Gastrocnemius medialis (tissue), 4 donors: ENCODE measurements at regions not wholly inside any gene's neighbourhood (a gene's known extent, or its start where the extent isn't known, plus 50 kb on each side); places are given as distances from the start of the nearest gene placed in this dataset.

Experiments used
- ATAC-seq, 2 donors: fragments of 150-250 bp; one replicate each; pipeline ENCODE4 v1.9.1; 2016
- DNase-seq, 2 donors: peaks; one replicate each; pipeline ENCODE4 v3.0.0-alpha.2; 2019
- H3K27ac ChIP-seq, 4 donors: fragments of 200-600 bp; sonication (generic); 1 replicate in 1 of 4; 2 replicates in 3 of 4; pipeline ENCODE4 v1.5.1; 2016 to 2018; ENCODE audit warnings: mild to moderate bottlenecking in 2 of 4, moderate library complexity in 1 of 4
- H3K27me3 ChIP-seq, 3 donors: fragments of 200-600 bp; sonication (generic) in 2 of 3; 1 replicate in 1 of 3; 2 replicates in 2 of 3; pipeline versions ENCODE4 v1.5.1 to v1.6.0; 2016 to 2019; ENCODE audit warnings: mild to moderate bottlenecking in 1 of 3, moderate library complexity in 1 of 3
- H3K36me3 ChIP-seq, 2 donors: fragments of 200-600 bp; sonication (generic) in 1 of 2; one replicate each; pipeline ENCODE4 v1.5.1; 2017 to 2018
- H3K4me1 ChIP-seq, 2 donors: fragments of 200-600 bp; sonication (generic) in 1 of 2; one replicate each; pipeline ENCODE4 v1.5.1; 2016 to 2017; ENCODE audit warnings: mild to moderate bottlenecking in 2 of 2
- H3K4me3 ChIP-seq, 4 donors: fragments of 200-600 bp; sonication (generic) in 3 of 4; 1 replicate in 1 of 4; 2 replicates in 3 of 4; pipeline ENCODE4 v1.5.1; 2016 to 2019; ENCODE audit warnings: mild to moderate bottlenecking in 2 of 4
- H3K9me3 ChIP-seq, 3 donors: fragments of 200-600 bp; sonication (generic) in 2 of 3; 1 replicate in 1 of 3; 2 replicates in 2 of 3; pipeline ENCODE4 v1.5.1; 2016 to 2019
- POLR2A ChIP-seq, 2 donors: fragments of 450-650 bp; IDR thresholded peaks; one replicate each; pipeline ENCODE4 v1.6.1; 2017; ENCODE audit warnings: antibody characterized with exemption in 2 of 2, mild to moderate bottlenecking in 2 of 2, moderate library complexity in 2 of 2
- in situ Hi-C, 4 donors: fragments of 200-750 bp; cut with MboI; loops; one replicate each; pipeline versions ENCODE4 v1.15.0 to v1.8.0; 2017; ENCODE audit warnings: low sequenced_read_pairs in 4 of 4
- intact Hi-C: fragments of 100-400 bp; cut with DNase I; formaldehyde crosslinking; loops from one replicate; pipeline ENCODE4 v1.15.1; 2023; ENCODE audit warnings: low total_unique reads
- TF ChIP-seq, protein P1 (sequence below), 5 experiments: fragments of 450-650 bp in 3 of 5; fragments of 200-600 bp in 2 of 5; sonication (generic) in 2 of 5; IDR thresholded peaks in 4 of 5; conservative IDR thresholded peaks in 1 of 5; 1 replicate in 4 of 5; 2 replicates in 1 of 5; pipeline ENCODE4 v1.5.1; 2016 to 2019; ENCODE audit warnings: antibody characterized with exemption in 5 of 5, mild to moderate bottlenecking in 3 of 5, moderate library complexity in 3 of 5

DNA sequence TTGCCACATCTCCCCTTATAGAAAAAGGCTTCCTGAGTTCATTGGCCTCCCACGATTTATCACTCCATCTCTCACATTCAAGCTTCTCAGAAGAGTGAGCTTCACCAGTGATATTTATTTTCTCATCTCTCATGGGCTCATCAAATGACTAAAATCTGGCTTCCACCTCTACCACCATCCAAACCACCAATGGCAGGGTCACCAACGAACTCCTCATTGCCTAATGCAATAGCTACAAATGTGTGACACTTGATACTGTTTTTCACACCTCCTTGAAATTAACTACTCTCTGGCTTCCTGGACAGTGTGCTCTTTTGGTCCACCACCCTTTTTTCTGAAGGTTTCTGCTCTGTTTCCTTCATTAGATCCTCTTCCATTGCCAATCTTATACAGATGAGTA, 129.0 kb downstream of the SH2D1A start:
- Histone ChIP-seq H3K9me3 (no peaks in the 10 kb centered on the region), H3K36me3 (no peaks in the 10 kb centered on the region), H3K4me1 (no peaks in the 10 kb centered on the region), H3K27me3 (no peaks in the 10 kb centered on the region), H3K27ac (no peak overlapping the region), H3K4me3 (no peak overlapping the region)
- intact Hi-C loops (no loop called here), in situ Hi-C loops (no loop called here)
- TF ChIP-seq POLR2A (IDR thresholded peaks at IDR 0.05): no peak
- TF ChIP-seq, protein P1, sequence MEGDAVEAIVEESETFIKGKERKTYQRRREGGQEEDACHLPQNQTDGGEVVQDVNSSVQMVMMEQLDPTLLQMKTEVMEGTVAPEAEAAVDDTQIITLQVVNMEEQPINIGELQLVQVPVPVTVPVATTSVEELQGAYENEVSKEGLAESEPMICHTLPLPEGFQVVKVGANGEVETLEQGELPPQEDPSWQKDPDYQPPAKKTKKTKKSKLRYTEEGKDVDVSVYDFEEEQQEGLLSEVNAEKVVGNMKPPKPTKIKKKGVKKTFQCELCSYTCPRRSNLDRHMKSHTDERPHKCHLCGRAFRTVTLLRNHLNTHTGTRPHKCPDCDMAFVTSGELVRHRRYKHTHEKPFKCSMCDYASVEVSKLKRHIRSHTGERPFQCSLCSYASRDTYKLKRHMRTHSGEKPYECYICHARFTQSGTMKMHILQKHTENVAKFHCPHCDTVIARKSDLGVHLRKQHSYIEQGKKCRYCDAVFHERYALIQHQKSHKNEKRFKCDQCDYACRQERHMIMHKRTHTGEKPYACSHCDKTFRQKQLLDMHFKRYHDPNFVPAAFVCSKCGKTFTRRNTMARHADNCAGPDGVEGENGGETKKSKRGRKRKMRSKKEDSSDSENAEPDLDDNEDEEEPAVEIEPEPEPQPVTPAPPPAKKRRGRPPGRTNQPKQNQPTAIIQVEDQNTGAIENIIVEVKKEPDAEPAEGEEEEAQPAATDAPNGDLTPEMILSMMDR (IDR thresholded peaks at IDR 0.05 in 4 of 5, conservative IDR thresholded peaks at IDR 0.05 in 1 of 5): no peak
- ATAC-seq: no peak
- no peak for DNase-seq

DNA sequence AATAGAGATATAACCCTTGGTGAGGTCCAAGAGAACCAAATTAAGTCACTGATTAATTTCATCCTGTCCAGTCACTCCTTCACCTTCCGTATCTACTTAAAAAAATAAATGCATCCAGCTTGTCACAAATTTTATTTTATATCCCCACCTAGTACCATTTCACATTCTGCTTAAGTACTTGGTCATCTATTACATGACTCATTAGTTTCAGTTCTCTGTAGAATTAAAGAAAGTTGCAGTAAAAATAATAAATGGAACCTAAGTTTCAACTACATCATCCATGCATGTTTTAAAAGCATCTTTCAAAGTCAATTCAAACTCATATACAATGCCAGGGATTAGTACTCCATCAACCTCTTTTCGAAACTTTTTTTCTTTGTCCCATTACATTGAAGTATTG, 130.2 kb downstream of the SH2D1A start:
- H3K27ac ChIP-seq: no peak overlapping the region
- H3K36me3 ChIP-seq: no peaks in the 10 kb centered on the region
- H3K27me3 ChIP-seq: no peaks in the 10 kb centered on the region
- ATAC-seq (no peak), DNase-seq (no peak)
- intact Hi-C loops (no loop called here), in situ Hi-C loops (no loop called here)
- no peaks in the 10 kb centered on the region for H3K9me3 ChIP-seq
- TF ChIP-seq, protein P1 (IDR thresholded peaks at IDR 0.05 in 4 of 5, conservative IDR thresholded peaks at IDR 0.05 in 1 of 5): no peak
- TF ChIP-seq POLR2A (IDR thresholded peaks at IDR 0.05): no peak
- no peaks in the 10 kb centered on the region for H3K4me1 ChIP-seq
- H3K4me3 ChIP-seq: no peak overlapping the region

DNA sequence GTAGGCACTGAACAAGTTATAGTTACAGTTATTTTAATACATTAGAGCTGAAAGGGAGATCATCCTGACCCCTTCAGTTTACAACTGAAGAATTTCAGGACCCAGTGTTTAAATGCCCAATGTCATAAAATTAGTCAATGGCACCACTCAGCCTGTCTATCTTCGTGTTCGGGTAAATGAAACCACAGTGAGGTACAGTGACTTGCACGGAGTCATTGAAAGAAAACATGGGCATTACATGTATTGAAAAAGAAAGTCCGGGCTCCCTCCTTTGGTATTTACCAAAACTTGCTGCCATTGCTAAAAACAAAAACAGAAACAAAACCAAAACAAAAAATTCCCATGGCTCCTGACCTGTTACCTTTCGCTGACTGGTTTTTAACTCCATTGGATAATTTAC, 131.7 kb downstream of the SH2D1A start:
- no peaks in the 10 kb centered on the region for H3K27me3 ChIP-seq
- no peak overlapping the region for H3K27ac ChIP-seq
- H3K9me3 ChIP-seq: no peaks in the 10 kb centered on the region
- in situ Hi-C loops (no loop called here), intact Hi-C loops (no loop called here)
- H3K36me3 ChIP-seq: no peaks in the 10 kb centered on the region
- TF ChIP-seq, protein P1 (IDR thresholded peaks at IDR 0.05 in 4 of 5, conservative IDR thresholded peaks at IDR 0.05 in 1 of 5): no peak
- TF ChIP-seq POLR2A (IDR thresholded peaks at IDR 0.05): no peak
- no peak overlapping the region for H3K4me3 ChIP-seq
- ATAC-seq (no peak), DNase-seq (no peak)
- no peaks in the 10 kb centered on the region for H3K4me1 ChIP-seq

DNA sequence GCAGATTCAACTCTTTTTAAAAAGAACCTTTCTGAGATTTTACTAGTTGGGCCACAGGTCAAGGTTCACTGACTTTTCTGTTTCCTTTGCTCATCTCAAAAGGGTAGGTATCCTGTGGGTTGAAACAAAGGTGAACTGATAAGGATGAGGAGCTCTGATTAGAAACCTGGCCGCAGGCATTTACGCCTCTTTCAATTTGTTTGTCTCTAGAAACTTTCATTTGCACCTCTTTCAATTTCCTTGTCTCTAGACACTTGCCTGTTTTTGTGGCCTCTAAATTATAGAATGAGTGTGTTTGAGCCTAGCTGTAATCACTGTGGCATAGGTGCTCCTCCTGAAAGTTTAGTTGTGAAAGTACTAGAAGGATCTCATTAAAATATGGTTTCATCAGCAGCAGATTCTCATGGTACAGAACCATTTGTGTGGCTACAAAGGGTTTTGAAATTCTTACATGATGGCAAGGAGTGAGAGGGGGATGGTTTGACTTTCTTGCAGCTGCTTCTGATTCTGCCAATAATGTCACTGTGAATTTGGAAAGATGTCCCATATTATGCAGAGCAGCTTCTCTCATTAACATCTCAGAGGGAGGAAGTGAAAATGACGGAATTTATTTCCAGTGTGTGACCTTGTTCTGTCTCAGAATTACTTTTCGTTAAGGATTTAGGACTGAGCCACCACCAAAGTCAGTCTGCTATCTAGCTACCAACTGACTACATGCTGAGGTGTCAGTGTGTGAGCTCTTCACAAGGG, 142.2 kb downstream of the SH2D1A start:
- Histone ChIP-seq H3K27me3 (no peaks in the 10 kb centered on the region), H3K4me1 (no peaks in the 10 kb centered on the region), H3K4me3 (no peak overlapping the region), H3K36me3 (no peaks in the 10 kb centered on the region), H3K9me3 (no peaks in the 10 kb centered on the region), H3K27ac (no peak overlapping the region)
- no peak for ATAC-seq
- in situ Hi-C loops (no loop called here), intact Hi-C loops (no loop called here)
- TF ChIP-seq, protein P1 (IDR thresholded peaks at IDR 0.05 in 4 of 5, conservative IDR thresholded peaks at IDR 0.05 in 1 of 5): no peak
- no peak for TF ChIP-seq POLR2A (IDR thresholded peaks at IDR 0.05)
- DNase-seq: no peak

DNA sequence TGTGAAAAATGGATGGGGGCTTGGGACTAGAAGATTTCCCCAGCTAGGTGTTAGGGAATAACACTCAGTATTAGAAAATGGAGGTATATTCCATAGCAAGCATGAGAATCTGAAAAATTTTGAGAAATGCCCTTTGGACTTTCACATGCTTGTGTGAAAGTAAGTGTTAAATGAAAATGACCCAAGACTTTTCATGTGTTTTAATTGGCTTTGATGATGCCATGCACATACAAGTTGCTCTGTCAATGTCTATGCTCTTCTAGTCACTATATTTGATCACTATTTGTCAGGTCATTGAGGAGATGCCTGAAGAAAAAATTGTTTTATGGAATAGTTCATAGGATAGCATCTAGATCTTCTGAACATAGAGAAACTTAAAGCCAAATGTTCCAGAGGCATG, 147.6 kb downstream of the SH2D1A start:
- no peak for ATAC-seq

More for the DNA sequence above, 147.6 kb downstream of the SH2D1A start:
- Histone ChIP-seq H3K36me3 (no peaks in the 10 kb centered on the region), H3K27me3 (no peaks in the 10 kb centered on the region), H3K4me3 (no peak overlapping the region), H3K27ac (no peak overlapping the region), H3K4me1 (no peaks in the 10 kb centered on the region), H3K9me3 (no peaks in the 10 kb centered on the region)
- intact Hi-C loops: no loop called here
- in situ Hi-C loops: no loop called here
- DNase-seq: no peak
- TF ChIP-seq, protein P1 (IDR thresholded peaks at IDR 0.05 in 4 of 5, conservative IDR thresholded peaks at IDR 0.05 in 1 of 5): no peak
- TF ChIP-seq POLR2A (IDR thresholded peaks at IDR 0.05): no peak
